ENCODE measurements at regions not wholly inside any gene's neighbourhood (a gene's known extent, or its start where the extent isn't known, plus 50 kb on each side); places are given as distances from the start of the nearest gene placed in this dataset.

DNA sequence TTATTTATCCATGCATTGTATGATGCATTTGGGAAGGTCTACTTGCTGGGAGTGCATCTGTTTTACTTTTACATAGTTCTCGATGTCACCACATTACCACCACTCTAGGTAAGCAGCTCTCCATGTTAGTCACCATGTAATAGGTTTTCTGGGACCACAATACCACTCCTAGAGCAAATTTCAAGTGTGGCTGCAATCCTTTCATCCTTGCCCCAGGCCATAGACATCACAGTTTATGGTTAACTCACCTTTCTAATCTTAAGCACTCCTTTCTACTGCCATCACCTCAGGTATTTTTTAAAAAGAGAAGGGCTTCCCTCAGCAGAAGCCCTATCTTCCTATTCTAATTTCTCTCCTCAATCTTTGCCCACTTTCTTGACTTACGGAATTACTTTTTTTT lies 354.1 kb downstream of the PLK2 start:
- TF ChIP-seq CTCF (IDR thresholded peaks at IDR 0.05): no peak

- no peak for TF ChIP-seq CTCF (IDR thresholded peaks at IDR 0.05)
Observed at GRCh38 chr5:58099257-58099656, 360.6 kb downstream of the PLK2 start.

DNA sequence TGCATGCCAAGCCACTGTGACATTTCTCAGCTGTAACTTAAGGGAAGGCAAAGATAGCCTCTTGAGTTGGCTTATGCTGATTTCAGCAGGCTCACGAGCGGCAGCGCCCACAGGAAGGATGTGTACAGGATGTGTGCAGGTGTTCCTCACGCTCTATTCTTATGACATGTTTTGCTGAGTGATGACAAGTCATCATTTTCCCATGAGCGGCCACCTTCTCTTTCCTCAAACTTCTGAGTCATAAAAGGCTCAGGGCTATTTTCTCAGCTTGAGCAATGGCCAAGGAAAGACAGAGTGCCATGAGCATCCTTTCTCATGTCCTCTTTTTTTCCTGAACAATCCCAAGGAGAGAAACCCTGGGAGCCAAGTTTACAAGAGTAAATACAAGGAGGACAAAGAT lies 365.9 kb downstream of the PLK2 start:
- TF ChIP-seq CTCF (IDR thresholded peaks at IDR 0.05): no peak

- no peak for TF ChIP-seq CTCF (IDR thresholded peaks at IDR 0.05)
Observed at GRCh38 chr5:58090704-58091103, 369.2 kb downstream of the PLK2 start.

GRCh38 chr5:58088941-58089340 lies 370.9 kb downstream of the PLK2 start:
- TF ChIP-seq CTCF (IDR thresholded peaks at IDR 0.05): no peak

DNA sequence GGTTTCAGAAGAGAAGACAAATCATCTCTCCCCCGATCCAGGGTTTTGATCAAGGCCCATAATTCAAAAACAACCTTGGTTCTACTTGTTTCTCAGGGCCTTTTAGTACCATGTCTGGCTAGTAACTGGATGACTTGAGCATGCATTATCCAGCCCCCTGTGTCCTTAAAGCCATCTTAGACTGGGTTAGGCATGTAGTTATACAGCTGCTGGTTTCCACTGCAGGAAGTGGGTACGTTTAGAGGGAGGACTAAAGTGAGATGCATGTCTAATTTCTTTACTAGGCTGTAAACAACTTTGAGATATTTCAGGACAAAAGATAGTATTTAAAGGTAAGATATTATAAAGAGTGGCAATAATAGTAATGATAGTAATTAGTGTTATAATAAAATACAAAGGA lies 372.0 kb downstream of the PLK2 start:
- no peak for TF ChIP-seq CTCF (IDR thresholded peaks at IDR 0.05)

- no peak for TF ChIP-seq CTCF (IDR thresholded peaks at IDR 0.05)
Observed at GRCh38 chr5:58087123-58087522, 372.8 kb downstream of the PLK2 start.

DNA sequence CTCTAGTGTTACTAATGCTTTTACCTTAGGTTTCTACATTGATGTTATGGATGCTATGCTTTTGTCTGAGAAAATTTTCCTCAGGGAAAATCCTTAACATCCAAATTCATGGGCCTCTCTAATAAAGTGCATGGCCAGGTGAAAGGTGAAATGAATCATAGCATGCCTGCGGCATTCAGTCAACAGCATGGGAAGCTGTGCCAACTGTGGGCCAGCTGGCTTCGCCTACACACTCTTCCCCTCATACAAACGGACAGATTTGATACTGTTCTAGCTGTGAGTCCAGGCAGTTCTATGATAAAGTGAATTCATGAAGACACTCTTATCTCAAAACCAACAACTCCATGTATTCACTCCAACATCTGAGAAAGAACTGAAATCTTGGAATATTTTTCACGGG lies 374.1 kb downstream of the PLK2 start:
- TF ChIP-seq CTCF (IDR thresholded peaks at IDR 0.05): no peak
